T-cell (primary cell): ENCODE measurements at regions not wholly inside any gene's neighbourhood (a gene's known extent, or its start where the extent isn't known, plus 50 kb on each side); places are given as distances from the start of the nearest gene placed in this dataset.

Experiments used
- ATAC-seq, 4 experiments: fragments of 200-7000 bp in 3 of 4; fragments of 150-1000 bp in 1 of 4; cut with Tn5 transposase; replicated peaks in 1 of 4; 1 replicate in 3 of 4; 2 replicates in 1 of 4; pipeline ENCODE4 v1.10.0; 2021; ENCODE audit warnings: moderate library complexity in 3 of 4, mild to moderate bottlenecking in 2 of 4, moderate number of reproducible peaks in 1 of 4
- CTCF ChIA-PET, 2 donors: fragments of 300-600 bp; sonication (Branson Sonifier 250); formaldehyde crosslinking; loops; one replicate each; lab custom pipeline; 2022; ENCODE audit warnings: antibody characterized with exemption in 2 of 2; lab: Charles Lee
- POLR2A ChIA-PET, 2 donors: fragments of 300-600 bp; sonication (Branson Sonifier 250); formaldehyde crosslinking; loops; one replicate each; lab custom pipeline; 2022; ENCODE audit warnings: antibody characterized with exemption in 2 of 2; lab: Charles Lee
- DNase-seq, 35 experiments: peaks; one replicate each; pipeline versions ENCODE4 v3.0.0 to v3.0.0-alpha.2; 2013 to 2023
- H3K27ac ChIP-seq: one replicate; pipeline ENCODE4 v1.5.1; 2013; ENCODE audit warnings: low read length
- H3K27me3 ChIP-seq, 2 experiments: replicated peaks in 1 of 2; 1 replicate in 1 of 2; 2 replicates in 1 of 2; pipeline versions ENCODE4 v1.6.1 to v1.7.0; 2013; ENCODE audit warnings: low read length in 1 of 2, mixed read lengths in 1 of 2; ENCODE audit not compliant: control insufficient read depth in 2 of 2, insufficient read depth in 2 of 2; ENCODE audit errors: extremely low read depth in 1 of 2
- H3K36me3 ChIP-seq, 2 donors: 1 replicate in 1 of 2; 2 replicates in 1 of 2; pipeline versions ENCODE4 v1.6.1 to v1.7.0; 2013; ENCODE audit warnings: low read length in 1 of 2; ENCODE audit not compliant: control insufficient read depth in 2 of 2, insufficient read depth in 1 of 2; ENCODE audit errors: extremely low read depth in 1 of 2
- H3K4me1 ChIP-seq, 2 experiments: 1 replicate in 1 of 2; 2 replicates in 1 of 2; pipeline versions ENCODE4 v1.6.1 to v1.7.0; 2013; ENCODE audit warnings: low read length in 2 of 2, mixed read lengths in 1 of 2; ENCODE audit not compliant: insufficient read depth in 2 of 2, control insufficient read depth in 1 of 2; ENCODE audit errors: extremely low read depth in 1 of 2
- H3K4me3 ChIP-seq, 2 donors: 1 replicate in 1 of 2; 2 replicates in 1 of 2; pipeline versions ENCODE4 v1.5.1 to v1.7.0; 2013; ENCODE audit warnings: mild to moderate bottlenecking in 2 of 2, low read length in 1 of 2, moderate library complexity in 1 of 2; ENCODE audit not compliant: control insufficient read depth in 1 of 2; ENCODE audit errors: extremely low read depth in 1 of 2
- H3K9me3 ChIP-seq: 2 replicates; pipeline ENCODE4 v1.7.0; 2013
- H3K27ac Mint-ChIP-seq, 2 donors: one replicate each; pipeline ENCODE4 v1.8.0; 2020 to 2021; ENCODE audit warnings: mild to moderate bottlenecking in 2 of 2, mixed read lengths in 2 of 2
- H3K27me3 Mint-ChIP-seq, 2 donors: one replicate each; pipeline ENCODE4 v1.8.0; 2021 to 2022; ENCODE audit warnings: mixed read lengths in 2 of 2
- H3K36me3 Mint-ChIP-seq: one replicate; pipeline ENCODE4 v1.8.0; 2021; ENCODE audit warnings: mixed read lengths
- H3K4me1 Mint-ChIP-seq, 3 donors: one replicate each; pipeline ENCODE4 v1.8.0; 2020 to 2022; ENCODE audit warnings: mixed read lengths in 3 of 3, mild to moderate bottlenecking in 1 of 3
- H3K4me3 Mint-ChIP-seq, 3 donors: one replicate each; pipeline ENCODE4 v1.8.0; 2020 to 2022; ENCODE audit warnings: mild to moderate bottlenecking in 3 of 3, mixed read lengths in 3 of 3, moderate library complexity in 3 of 3
- H3K9me3 Mint-ChIP-seq, 3 donors: one replicate each; pipeline ENCODE4 v1.8.0; 2020 to 2022; ENCODE audit warnings: mixed read lengths in 3 of 3
- WGBS: methylation state at CpG from one replicate; pipeline ENCODE4 v1.1.5; 2013; ENCODE audit warnings: missing lambda C conversion rate; ENCODE audit not compliant: insufficient coverage; 5-methylcytosine and 5-hydroxymethylcytosine counted together

DNA sequence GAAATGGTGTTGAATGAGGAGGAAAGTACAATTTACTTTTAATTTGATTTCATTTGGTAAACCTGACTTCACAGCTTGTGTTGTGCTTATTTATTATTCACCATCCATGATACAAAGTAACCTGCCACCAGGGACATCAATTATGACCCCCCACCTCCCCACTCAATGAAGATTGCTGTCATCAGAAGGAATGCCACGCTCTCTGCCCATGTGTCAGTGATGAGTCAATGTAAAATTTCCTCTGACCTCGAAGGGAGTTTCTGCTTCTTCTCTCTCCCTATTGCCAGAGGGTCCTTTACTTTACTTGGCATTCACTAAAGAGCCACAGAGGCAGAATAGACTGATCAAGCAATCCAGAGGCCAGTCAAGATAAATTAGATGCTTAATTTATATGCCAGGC, 759.7 kb downstream of the CDH11 start:
- no CpG with 5 or more reads among the region's 2 CpGs for WGBS
- ChIA-PET POLR2A (no interaction called here), CTCF (no interaction called here)
- Mint-ChIP-seq H3K27ac (no peak overlapping the region), H3K4me1 (no peaks in the 10 kb centered on the region), H3K9me3 (peaks cover 11 to 26% (median 16%) of the 10 kb centered on the region in 3 donors), H3K27me3 (no peaks in the 10 kb centered on the region), H3K4me3 (no peak overlapping the region), H3K36me3 (no peaks in the 10 kb centered on the region)
- Histone ChIP-seq H3K4me3 (no peak overlapping the region), H3K27ac (no peak overlapping the region), H3K27me3 (no peaks in the 10 kb centered on the region), H3K9me3 (no peaks in the 10 kb centered on the region), H3K4me1 (no peaks in the 10 kb centered on the region), H3K36me3 (no peaks in the 10 kb centered on the region)
- ATAC-seq = no peak
- DNase-seq = no peak

DNA sequence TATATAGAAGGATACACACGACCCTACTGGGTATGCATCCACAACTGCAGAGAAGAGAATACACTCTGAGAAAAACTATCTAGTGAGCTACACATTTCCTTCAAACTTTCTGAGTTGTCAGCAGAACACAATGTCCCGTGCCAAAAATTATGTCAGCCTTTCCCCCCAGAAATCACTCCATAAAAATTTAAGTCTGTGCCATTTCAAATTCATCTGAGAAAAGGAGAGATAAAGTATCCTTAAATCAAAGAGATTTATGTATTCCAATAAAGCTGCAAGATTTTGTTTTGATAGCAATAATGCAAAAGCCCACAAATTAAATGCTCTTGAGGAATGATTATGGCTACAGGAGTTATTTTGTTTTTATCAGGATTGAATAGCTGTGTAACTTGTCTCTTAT, 760.1 kb downstream of the CDH11 start:
- no peak overlapping the region for H3K4me3 ChIP-seq
- no peaks in the 10 kb centered on the region for H3K27me3 ChIP-seq
- ChIA-PET POLR2A (no interaction called here), CTCF (no interaction called here)
- ATAC-seq = no peak
- H3K4me3 Mint-ChIP-seq = no peak overlapping the region
- no CpG with 5 or more reads among the region's 2 CpGs for WGBS
- no peaks in the 10 kb centered on the region for H3K4me1 ChIP-seq
- no peak overlapping the region for H3K27ac ChIP-seq
- H3K27me3 Mint-ChIP-seq = no peaks in the 10 kb centered on the region
- peaks cover 11 to 27% (median 16%) of the 10 kb centered on the region in 3 donors for H3K9me3 Mint-ChIP-seq
- no peak overlapping the region for H3K27ac Mint-ChIP-seq
- H3K9me3 ChIP-seq = no peaks in the 10 kb centered on the region
- no peaks in the 10 kb centered on the region for H3K36me3 Mint-ChIP-seq
- no peaks in the 10 kb centered on the region for H3K4me1 Mint-ChIP-seq
- no peak for DNase-seq
- H3K36me3 ChIP-seq = no peaks in the 10 kb centered on the region

DNA sequence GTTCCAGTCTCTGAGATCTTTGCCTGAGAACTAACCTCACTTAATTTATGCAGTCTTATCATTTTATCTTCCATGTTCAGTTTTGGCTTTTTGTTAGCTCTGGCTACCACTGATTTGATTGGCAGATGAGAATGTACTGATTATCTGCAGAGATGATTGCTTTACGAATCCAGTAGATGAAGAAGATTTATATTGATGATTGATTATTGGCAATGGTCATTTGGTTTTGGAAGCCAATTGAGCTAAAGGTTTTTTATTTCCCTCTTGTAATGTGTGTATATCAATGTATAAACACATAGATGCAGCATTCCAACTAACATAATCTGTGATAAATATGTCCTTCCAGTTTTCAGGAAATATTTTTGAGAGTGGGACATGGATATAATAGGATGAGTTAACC, 763.6 kb downstream of the CDH11 start:
- H3K27ac Mint-ChIP-seq = no peak overlapping the region
- no peak for ATAC-seq
- no CpG with 5 or more reads among the region's 1 CpG for WGBS
- Histone ChIP-seq H3K9me3 (no peaks in the 10 kb centered on the region), H3K27me3 (no peaks in the 10 kb centered on the region), H3K4me3 (no peak overlapping the region), H3K36me3 (no peaks in the 10 kb centered on the region), H3K4me1 (no peaks in the 10 kb centered on the region), H3K27ac (no peak overlapping the region)
- CTCF ChIA-PET = no interaction called here
- no peak overlapping the region for H3K4me3 Mint-ChIP-seq
- DNase-seq = no peak
- H3K9me3 Mint-ChIP-seq = peaks cover 7 to 34% (median 22%) of the 10 kb centered on the region in 3 donors
- no peaks in the 10 kb centered on the region for H3K36me3 Mint-ChIP-seq
- POLR2A ChIA-PET = no interaction called here
- no peaks in the 10 kb centered on the region for H3K27me3 Mint-ChIP-seq
- H3K4me1 Mint-ChIP-seq = no peaks in the 10 kb centered on the region

- H3K36me3 Mint-ChIP-seq = no peaks in the 10 kb centered on the region
- no peaks in the 10 kb centered on the region for H3K4me1 Mint-ChIP-seq
- ChIA-PET POLR2A (no interaction called here), CTCF (no interaction called here)
- ATAC-seq (no peak), DNase-seq (no peak)
- no peaks in the 10 kb centered on the region for H3K27me3 Mint-ChIP-seq
- H3K4me3 Mint-ChIP-seq = no peak overlapping the region
- WGBS = no CpG with 5 or more reads among the region's 1 CpG
- no peaks in the 10 kb centered on the region for H3K27me3 ChIP-seq
- H3K27ac Mint-ChIP-seq = no peak overlapping the region
- H3K4me3 ChIP-seq = no peak overlapping the region
- H3K27ac ChIP-seq = no peak overlapping the region
- no peaks in the 10 kb centered on the region for H3K9me3 ChIP-seq
- no peaks in the 10 kb centered on the region for H3K4me1 ChIP-seq
- H3K36me3 ChIP-seq = no peaks in the 10 kb centered on the region
- H3K9me3 Mint-ChIP-seq = peaks cover 5 to 27% (median 20%) of the 10 kb centered on the region in 3 donors
Measured at GRCh38 chr16:64356267-64356666, 765.6 kb downstream of the CDH11 start.

GRCh38 chr16:64352246-64352645, 769.6 kb downstream of the CDH11 start:
- no peaks in the 10 kb centered on the region for H3K9me3 ChIP-seq
- Mint-ChIP-seq H3K4me3 (no peak overlapping the region), H3K27me3 (no peaks in the 10 kb centered on the region), H3K9me3 (peaks cover 13 to 26% (median 24%) of the 10 kb centered on the region in 3 donors), H3K4me1 (no peaks in the 10 kb centered on the region), H3K36me3 (no peaks in the 10 kb centered on the region), H3K27ac (no peak overlapping the region)
- ATAC-seq (no peak), DNase-seq (no peak)
- no peak overlapping the region for H3K27ac ChIP-seq
- no peaks in the 10 kb centered on the region for H3K4me1 ChIP-seq
- WGBS = no CpG with 5 or more reads among the region's 1 CpG
- POLR2A ChIA-PET = no interaction called here
- H3K4me3 ChIP-seq = no peak overlapping the region
- H3K36me3 ChIP-seq = no peaks in the 10 kb centered on the region
- H3K27me3 ChIP-seq = no peaks in the 10 kb centered on the region
- CTCF ChIA-PET = no interaction called here

GRCh38 chr16:64351121-64351520, 770.7 kb downstream of the CDH11 start:
- H3K4me3 Mint-ChIP-seq = no peak overlapping the region
- Histone ChIP-seq H3K4me1 (no peaks in the 10 kb centered on the region), H3K27me3 (no peaks in the 10 kb centered on the region), H3K36me3 (no peaks in the 10 kb centered on the region), H3K9me3 (no peaks in the 10 kb centered on the region), H3K4me3 (no peak overlapping the region), H3K27ac (no peak overlapping the region)
- H3K36me3 Mint-ChIP-seq = no peaks in the 10 kb centered on the region
- no peak for ATAC-seq
- H3K27ac Mint-ChIP-seq = no peak overlapping the region
- H3K4me1 Mint-ChIP-seq = no peaks in the 10 kb centered on the region
- no CpG with 5 or more reads among the region's 1 CpG for WGBS
- no peaks in the 10 kb centered on the region for H3K27me3 Mint-ChIP-seq
- DNase-seq = no peak
- POLR2A ChIA-PET = interaction anchor here in 1 of 2 donors (0.6 kb wide), 1 partner anchor 218 kb away, joined by 5 read pairs; no protein-coding TSS in a partner anchor
- CTCF ChIA-PET = no interaction called here
- H3K9me3 Mint-ChIP-seq = peaks cover 14 to 19% (median 18%) of the 10 kb centered on the region in 3 donors

DNA sequence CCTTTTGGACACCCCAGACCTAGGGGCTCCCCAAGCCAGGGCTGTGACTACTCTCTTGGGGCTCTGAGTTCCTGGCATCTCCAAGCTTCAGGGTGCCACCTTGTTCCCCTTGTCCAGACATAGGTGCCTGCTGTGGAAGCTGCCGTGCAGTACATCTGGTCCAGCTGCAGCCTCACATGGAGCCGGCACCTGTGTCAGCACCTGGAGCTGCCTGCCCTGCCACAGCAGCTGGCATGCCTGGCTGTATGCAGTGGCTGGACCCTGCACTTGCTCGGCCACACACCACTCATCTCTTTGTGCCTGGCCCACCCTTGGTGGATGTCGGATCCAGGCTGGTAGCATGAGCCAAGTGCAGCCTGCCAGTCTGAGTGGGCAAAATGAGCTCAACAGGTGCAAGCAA, 775.8 kb downstream of the CDH11 start:
- Histone ChIP-seq H3K36me3 (no peaks in the 10 kb centered on the region), H3K27me3 (no peaks in the 10 kb centered on the region), H3K4me3 (no peak overlapping the region), H3K4me1 (no peaks in the 10 kb centered on the region), H3K9me3 (no peaks in the 10 kb centered on the region), H3K27ac (no peak overlapping the region)
- POLR2A ChIA-PET = no interaction called here
- ATAC-seq (no peak), DNase-seq (no peak)
- H3K9me3 Mint-ChIP-seq = peaks cover 9 to 19% (median 9%) of the 10 kb centered on the region in 3 donors
- H3K36me3 Mint-ChIP-seq = no peaks in the 10 kb centered on the region
- WGBS = 96% methylated on average over 4 of the region's 4 CpGs
- H3K27me3 Mint-ChIP-seq = no peaks in the 10 kb centered on the region
- CTCF ChIA-PET = no interaction called here
- H3K4me3 Mint-ChIP-seq = no peak overlapping the region
- H3K4me1 Mint-ChIP-seq = no peaks in the 10 kb centered on the region
- H3K27ac Mint-ChIP-seq = no peak overlapping the region
